ENCODE measurements at regions not wholly inside any gene's neighbourhood (a gene's known extent, or its start where the extent isn't known, plus 50 kb on each side); places are given as distances from the start of the nearest gene placed in this dataset.

GRCh38 chr6:3949521-3949920 is 100.3 kb downstream of the FAM50B start:
- TF ChIP-seq POLR2A (IDR thresholded peaks at IDR 0.05; ENCODE audit: low read depth, low read length) (no peak), POLR2AphosphoS5 (IDR thresholded peaks at IDR 0.05; ENCODE audit: low read depth, low read length) (no peak)

Data from GM12892 (cell line).